Central memory CD8-positive, alpha-beta T cell (primary cell): ENCODE measurements at regions not wholly inside any gene's neighbourhood (a gene's known extent, or its start where the extent isn't known, plus 50 kb on each side); places are given as distances from the start of the nearest gene placed in this dataset.
"Not testable (repeated sequence)": the region's sequence is repeated elsewhere in the genome, so short reads cannot be mapped to it uniquely, and the experiment has no call there.

Experiments
- ATAC-seq: fragments of 150-1000 bp; cut with Tn5 transposase; replicated peaks from 2 replicates; pipeline ENCODE4 v1.10.0; 2022; ENCODE audit warnings: mild to moderate bottlenecking, moderate FRiP score, moderate number of reproducible peaks; ENCODE audit not compliant: poor library complexity, severe bottlenecking; ENCODE audit errors: extremely low read depth
- DNase-seq, 2 donors: peaks; one replicate each; pipeline ENCODE4 v3.0.0; 2021; ENCODE audit warnings: low spot score in 2 of 2
- H3K27ac Mint-ChIP-seq: one replicate; pipeline ENCODE4 v1.8.0; 2022; ENCODE audit warnings: low read depth, mild to moderate bottlenecking, moderate library complexity, mixed read lengths
- H3K27me3 Mint-ChIP-seq: one replicate; pipeline ENCODE4 v1.8.0; 2022; ENCODE audit warnings: mixed read lengths
- H3K36me3 Mint-ChIP-seq: one replicate; pipeline ENCODE4 v1.8.0; 2022; ENCODE audit warnings: mild to moderate bottlenecking, moderate library complexity, mixed read lengths; ENCODE audit not compliant: insufficient read depth
- H3K4me1 Mint-ChIP-seq: one replicate; pipeline ENCODE4 v1.8.0; 2022; ENCODE audit warnings: mixed read lengths
- H3K4me3 Mint-ChIP-seq: one replicate; pipeline ENCODE4 v1.8.0; 2022; ENCODE audit warnings: mild to moderate bottlenecking, moderate library complexity, mixed read lengths
- H3K9me3 Mint-ChIP-seq: one replicate; pipeline ENCODE4 v1.8.0; 2022; ENCODE audit warnings: mixed read lengths

- Mint-ChIP-seq H3K9me3 (no peaks in the 10 kb centered on the region), H3K36me3 (peaks cover 28% of the 10 kb centered on the region), H3K27ac (peak overlapping the region; percentile 69), H3K4me3 (no peak overlapping the region), H3K27me3 (no peaks in the 10 kb centered on the region), H3K4me1 (peaks cover 10% of the 10 kb centered on the region)
- ATAC-seq (no peak), DNase-seq (no peak)
These were observed 65.7 kb upstream of the MORC3 start for GRCh38 chr21:36254106-36254941.

GRCh38 chr21:36255663-36256062 is 64.3 kb upstream of the MORC3 start:
- H3K4me1 Mint-ChIP-seq = peaks cover 20% of the 10 kb centered on the region
- peaks cover 25% of the 10 kb centered on the region for H3K36me3 Mint-ChIP-seq
- H3K27ac Mint-ChIP-seq = no peak overlapping the region
- ATAC-seq = no peak
- H3K9me3 Mint-ChIP-seq = no peaks in the 10 kb centered on the region
- H3K27me3 Mint-ChIP-seq = no peaks in the 10 kb centered on the region
- no peak for DNase-seq
- no peak overlapping the region for H3K4me3 Mint-ChIP-seq

- Mint-ChIP-seq H3K27ac (no peak overlapping the region), H3K36me3 (peaks cover 19% of the 10 kb centered on the region), H3K27me3 (no peaks in the 10 kb centered on the region), H3K4me3 (no peak overlapping the region), H3K9me3 (no peaks in the 10 kb centered on the region), H3K4me1 (peaks cover 22% of the 10 kb centered on the region)
- no peak for DNase-seq
- no peak for ATAC-seq
These were observed 62.3 kb upstream of the MORC3 start for GRCh38 chr21:36257657-36258056.

- ATAC-seq = peak; percentile 79
- peak overlapping the region; percentile 85 for H3K27ac Mint-ChIP-seq
- no peaks in the 10 kb centered on the region for H3K9me3 Mint-ChIP-seq
- peak overlapping the region; percentile 76 for H3K4me3 Mint-ChIP-seq
- H3K4me1 Mint-ChIP-seq = peaks cover 12% of the 10 kb centered on the region
- peak in 1 of 2 donors; percentile 49 for DNase-seq
- no peaks in the 10 kb centered on the region for H3K27me3 Mint-ChIP-seq
- H3K36me3 Mint-ChIP-seq = peaks cover 15% of the 10 kb centered on the region
These were observed 59.8 kb upstream of the MORC3 start for GRCh38 chr21:36260030-36260787.

- Mint-ChIP-seq H3K4me1 (peaks cover 12% of the 10 kb centered on the region), H3K4me3 (peak overlapping the region; percentile 76), H3K9me3 (no peaks in the 10 kb centered on the region), H3K27ac (peak overlapping the region; percentile 85), H3K36me3 (peaks cover 11% of the 10 kb centered on the region), H3K27me3 (no peaks in the 10 kb centered on the region)
- no peak for ATAC-seq
- DNase-seq = no peak
These were observed 59.2 kb upstream of the MORC3 start for GRCh38 chr21:36260802-36261201.

GRCh38 chr21:36261459-36261858 is 58.5 kb upstream of the MORC3 start:
- DNase-seq (no peak), ATAC-seq (no peak)
- H3K27me3 Mint-ChIP-seq = no peaks in the 10 kb centered on the region
- no peak overlapping the region for H3K27ac Mint-ChIP-seq
- H3K36me3 Mint-ChIP-seq = peaks cover 9% of the 10 kb centered on the region
- no peaks in the 10 kb centered on the region for H3K9me3 Mint-ChIP-seq
- H3K4me3 Mint-ChIP-seq = no peak overlapping the region
- H3K4me1 Mint-ChIP-seq = peaks cover 12% of the 10 kb centered on the region

GRCh38 chr21:36263797-36264196 is 56.2 kb upstream of the MORC3 start:
- Mint-ChIP-seq H3K9me3 (no peaks in the 10 kb centered on the region), H3K27ac (no peak overlapping the region), H3K4me1 (peaks cover 12% of the 10 kb centered on the region), H3K4me3 (no peak overlapping the region), H3K27me3 (no peaks in the 10 kb centered on the region), H3K36me3 (peaks cover 13% of the 10 kb centered on the region)
- no peak for ATAC-seq
- DNase-seq = no peak

- no peak overlapping the region for H3K4me3 Mint-ChIP-seq
- H3K27ac Mint-ChIP-seq = no peak overlapping the region
- DNase-seq (no peak), ATAC-seq (no peak)
- peaks cover 4% of the 10 kb centered on the region for H3K4me1 Mint-ChIP-seq
- peaks cover 13% of the 10 kb centered on the region for H3K36me3 Mint-ChIP-seq
- no peaks in the 10 kb centered on the region for H3K9me3 Mint-ChIP-seq
- no peaks in the 10 kb centered on the region for H3K27me3 Mint-ChIP-seq
These were observed 54.6 kb upstream of the MORC3 start for GRCh38 chr21:36265431-36265830.

- not testable (repeated sequence) for DNase-seq, ATAC-seq, H3K4me1 Mint-ChIP-seq, H3K27me3 Mint-ChIP-seq, H3K4me3 Mint-ChIP-seq, H3K27ac Mint-ChIP-seq, H3K9me3 Mint-ChIP-seq
- peaks cover 14% of the 10 kb centered on the region for H3K36me3 Mint-ChIP-seq
These were observed 52.2 kb upstream of the MORC3 start for GRCh38 chr21:36267828-36268227.

GRCh38 chr21:36268264-36268663 is 51.7 kb upstream of the MORC3 start:
- H3K4me1 Mint-ChIP-seq, H3K27me3 Mint-ChIP-seq, H3K27ac Mint-ChIP-seq, H3K9me3 Mint-ChIP-seq, ATAC-seq, DNase-seq, H3K4me3 Mint-ChIP-seq: not testable (repeated sequence)
- H3K36me3 Mint-ChIP-seq = peaks cover 16% of the 10 kb centered on the region
